Keratinocyte (primary cell): ENCODE measurements at regions not wholly inside any gene's neighbourhood (a gene's known extent, or its start where the extent isn't known, plus 50 kb on each side); places are given as distances from the start of the nearest gene placed in this dataset.

Experiments
- DNase-seq: peaks from one replicate; pipeline ENCODE4 v3.0.0-alpha.2; 2011; ENCODE audit warnings: low read depth, missing footprints, low spot score
- FAIRE-seq: peaks from 2 replicates; lab custom pipeline; 2011; peaks lifted over from hg19 to GRCh38; lab: Jason Lieb, UNC
- H2AFZ ChIP-seq: 2 replicates; pipeline ENCODE4 v1.6.0; 2012; ENCODE audit warnings: low read length, control low read depth, inconsistent platforms; ENCODE audit not compliant: control insufficient read depth
- H3K27ac ChIP-seq: 2 replicates; pipeline ENCODE4 v1.5.1; 2011; ENCODE audit warnings: low read length; ENCODE audit not compliant: control insufficient read depth, insufficient read depth
- H3K27me3 ChIP-seq: 3 replicates; pipeline ENCODE4 v1.6.0; 2011; ENCODE audit warnings: low read length; ENCODE audit not compliant: control insufficient read depth, insufficient read depth; ENCODE audit errors: extremely low read depth
- H3K36me3 ChIP-seq, 2 experiments: 2 replicates in 1 of 2; 3 replicates in 1 of 2; pipeline ENCODE4 v1.5.1; 2011; ENCODE audit warnings: low read length in 2 of 2, mild to moderate bottlenecking in 1 of 2; ENCODE audit not compliant: control insufficient read depth in 2 of 2, insufficient read depth in 2 of 2; ENCODE audit errors: extremely low read depth in 1 of 2
- H3K4me1 ChIP-seq: 3 replicates; pipeline ENCODE4 v1.5.1; 2011; ENCODE audit warnings: low read length; ENCODE audit not compliant: control insufficient read depth, insufficient read depth; ENCODE audit errors: extremely low read depth
- H3K4me2 ChIP-seq: 3 replicates; pipeline ENCODE4 v1.6.0; 2011; ENCODE audit warnings: low read depth, low read length; ENCODE audit not compliant: control insufficient read depth, insufficient read depth; ENCODE audit errors: extremely low read depth
- H3K4me3 ChIP-seq, 3 experiments: fragments of 200-600 bp in 1 of 3; sonication (generic) in 1 of 3; 2 replicates in 2 of 3; 3 replicates in 1 of 3; pipeline ENCODE4 v1.5.1; 2011 to 2016; ENCODE audit warnings: low read length in 3 of 3, mild to moderate bottlenecking in 3 of 3, control low read depth in 2 of 3, inconsistent platforms in 1 of 3, low read depth in 1 of 3, mixed read lengths in 1 of 3, mixed run types in 1 of 3, moderate library complexity in 1 of 3; ENCODE audit not compliant: control insufficient read depth in 2 of 3, insufficient read depth in 2 of 3; ENCODE audit errors: extremely low read depth in 1 of 3
- H3K79me2 ChIP-seq: 2 replicates; pipeline ENCODE4 v1.6.0; 2012; ENCODE audit warnings: low read length; ENCODE audit not compliant: control insufficient read depth, insufficient read depth
- H3K9ac ChIP-seq: 3 replicates; pipeline ENCODE4 v1.6.0; 2011; ENCODE audit warnings: low read length; ENCODE audit not compliant: control insufficient read depth, insufficient read depth; ENCODE audit errors: extremely low read depth
- H3K9me1 ChIP-seq: 3 replicates; pipeline ENCODE4 v1.6.0; 2011; ENCODE audit warnings: low read length; ENCODE audit not compliant: control insufficient read depth, insufficient read depth; ENCODE audit errors: extremely low read depth
- H3K9me3 ChIP-seq: 2 replicates; pipeline ENCODE4 v1.5.1; 2012; ENCODE audit warnings: low read depth, low read length; ENCODE audit not compliant: control insufficient read depth
- H4K20me1 ChIP-seq: 3 replicates; pipeline ENCODE4 v1.6.0; 2011; ENCODE audit warnings: low read length; ENCODE audit not compliant: control insufficient read depth, insufficient read depth; ENCODE audit errors: extremely low read depth
- CTCF ChIP-seq, 3 experiments: IDR thresholded peaks in 1 of 3; conservative IDR thresholded peaks in 1 of 3; optimal IDR thresholded peaks in 1 of 3; 2 replicates in 2 of 3; 3 replicates in 1 of 3; pipeline versions ENCODE3 to v1.5.1; 2011; ENCODE audit warnings: low read length in 3 of 3, mild to moderate bottlenecking in 3 of 3, moderate library complexity in 2 of 3, control low read depth in 1 of 3, inconsistent platforms in 1 of 3; ENCODE audit not compliant: insufficient read depth in 2 of 3; ENCODE audit errors: extremely low read depth in 1 of 3
- EZH2 ChIP-seq: IDR thresholded peaks from one replicate; pipeline ENCODE4 v1.6.1; 2012; ENCODE audit warnings: inconsistent platforms, mild to moderate bottlenecking, low read length, moderate library complexity
- dilution Hi-C: fragments of 300-500 bp; cut with MboI; formaldehyde crosslinking; loops from one replicate; pipeline ENCODE4 v1.7.0; 2020; ENCODE audit warnings: low sequenced_read_pairs; ENCODE audit not compliant: extremely low pct_ligation_motif_present

GRCh38 chr17:33511670-33512069 is 218.6 kb upstream of the ASIC2 start:
- FAIRE-seq (no peak), DNase-seq (no peak)
- Histone ChIP-seq H3K9ac (no peak overlapping the region), H2AFZ (no peak overlapping the region), H3K4me1 (no peaks in the 10 kb centered on the region), H3K4me3 (no peak overlapping the region), H4K20me1 (no peaks in the 10 kb centered on the region), H3K79me2 (no peaks in the 10 kb centered on the region), H3K27ac (no peak overlapping the region), H3K9me3 (no peaks in the 10 kb centered on the region), H3K4me2 (no peak overlapping the region), H3K36me3 (no peaks in the 10 kb centered on the region), H3K27me3 (peaks cover 15% of the 10 kb centered on the region), H3K9me1 (no peaks in the 10 kb centered on the region)
- TF ChIP-seq CTCF (optimal IDR thresholded peaks at IDR 0.05 in 1 of 3, IDR thresholded peaks at IDR 0.05 in 1 of 3, conservative IDR thresholded peaks at IDR 0.05 in 1 of 3; ENCODE audit: extremely low read depth in 1 of 3, insufficient read depth in 2 of 3, low read length in 3 of 3), result no peak
- TF ChIP-seq EZH2, result no peak
- dilution Hi-C loops, result no loop called here

- no peak overlapping the region for H2AFZ ChIP-seq
- no peaks in the 10 kb centered on the region for H3K9me1 ChIP-seq
- no peak overlapping the region for H3K4me2 ChIP-seq
- FAIRE-seq, result no peak
- no peaks in the 10 kb centered on the region for H3K4me1 ChIP-seq
- no peaks in the 10 kb centered on the region for H3K9me3 ChIP-seq
- TF ChIP-seq CTCF (optimal IDR thresholded peaks at IDR 0.05 in 1 of 3, IDR thresholded peaks at IDR 0.05 in 1 of 3, conservative IDR thresholded peaks at IDR 0.05 in 1 of 3; ENCODE audit: extremely low read depth in 1 of 3, insufficient read depth in 2 of 3, low read length in 3 of 3), result no peak
- no peak for TF ChIP-seq EZH2
- DNase-seq, result no peak
- H4K20me1 ChIP-seq, result no peaks in the 10 kb centered on the region
- no peaks in the 10 kb centered on the region for H3K79me2 ChIP-seq
- H3K4me3 ChIP-seq, result no peak overlapping the region
- peaks cover 15% of the 10 kb centered on the region for H3K27me3 ChIP-seq
- H3K36me3 ChIP-seq, result no peaks in the 10 kb centered on the region
- no peak overlapping the region for H3K27ac ChIP-seq
- dilution Hi-C loops, result no loop called here
- no peak overlapping the region for H3K9ac ChIP-seq
Measured at GRCh38 chr17:33512113-33512512, 219.0 kb upstream of the ASIC2 start.
